Lower leg skin (tissue), 4 donors: ENCODE measurements at regions not wholly inside any gene's neighbourhood (a gene's known extent, or its start where the extent isn't known, plus 50 kb on each side); places are given as distances from the start of the nearest gene placed in this dataset.
"Not testable (repeated sequence)": the region's sequence is repeated elsewhere in the genome, so short reads cannot be mapped to it uniquely, and the experiment has no call there.

Experiments
- DNase-seq, 2 donors: peaks; one replicate each; pipeline ENCODE4 v3.0.0-alpha.2; 2019; ENCODE audit warnings: low spot score in 2 of 2
- H3K4me3 ChIP-seq: fragments of 200-600 bp; sonication (generic); 2 replicates; pipeline ENCODE4 v1.5.1; 2017; ENCODE audit warnings: mild to moderate bottlenecking, low read depth; ENCODE audit not compliant: poor library complexity, severe bottlenecking
- CTCF ChIP-seq, 3 donors: fragments of 450-650 bp; IDR thresholded peaks; one replicate each; pipeline ENCODE4 v1.5.1; 2016; ENCODE audit warnings: antibody characterized with exemption in 3 of 3, mild to moderate bottlenecking in 3 of 3, moderate library complexity in 2 of 3
- POLR2A ChIP-seq, 2 donors: fragments of 450-650 bp; IDR thresholded peaks; one replicate each; pipeline ENCODE4 v1.6.1; 2016 to 2017; ENCODE audit warnings: antibody characterized with exemption in 2 of 2, mild to moderate bottlenecking in 1 of 2, moderate library complexity in 1 of 2
- WGBS, 2 donors: methylation state at CpG; one replicate each; pipeline ENCODE4 v1.1.5; 2018; 5-methylcytosine and 5-hydroxymethylcytosine counted together
- intact Hi-C: fragments of 100-400 bp; cut with DNase I; formaldehyde crosslinking; loops from one replicate; pipeline ENCODE4 v1.15.0; 2023; ENCODE audit warnings: low total_unique reads

DNA sequence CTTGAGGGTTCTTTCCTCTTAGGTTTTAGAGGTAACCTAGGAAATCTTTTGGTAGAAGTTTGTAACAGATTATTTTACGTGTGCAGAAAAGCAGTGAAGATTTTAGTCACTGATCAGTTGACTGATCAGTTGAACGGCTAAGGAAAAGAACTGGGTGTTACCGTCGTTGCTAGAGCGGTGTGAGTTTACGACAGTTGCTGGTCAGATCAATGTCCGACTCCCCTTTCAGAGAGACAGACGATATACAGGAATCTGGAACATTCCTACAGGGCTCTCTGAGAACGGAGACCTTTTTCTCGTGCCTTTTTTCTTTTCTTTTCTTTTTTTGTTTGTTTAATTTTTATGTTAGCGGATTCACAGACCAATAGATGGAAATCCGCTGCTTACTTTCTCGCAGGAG lies 132.1 kb upstream of the ZNF184 start:
- 3 to 5% methylated on average over 13 of the region's 13 CpGs for WGBS, 2 donors
- no peak overlapping the region for H3K4me3 ChIP-seq
- intact Hi-C loops = no loop called here
- DNase-seq = no peak
- no peak for TF ChIP-seq CTCF (IDR thresholded peaks at IDR 0.05)
- no peak for TF ChIP-seq POLR2A (IDR thresholded peaks at IDR 0.05)

- intact Hi-C loops = no loop called here
- TF ChIP-seq POLR2A (IDR thresholded peaks at IDR 0.05) = no peak
- no peak overlapping the region for H3K4me3 ChIP-seq
- no peak for DNase-seq
- 14 to 18% methylated on average over 23 of the region's 23 CpGs for WGBS, 2 donors
Measured at GRCh38 chr6:27601668-27602254, 128.9 kb upstream of the ZNF184 start.

DNA sequence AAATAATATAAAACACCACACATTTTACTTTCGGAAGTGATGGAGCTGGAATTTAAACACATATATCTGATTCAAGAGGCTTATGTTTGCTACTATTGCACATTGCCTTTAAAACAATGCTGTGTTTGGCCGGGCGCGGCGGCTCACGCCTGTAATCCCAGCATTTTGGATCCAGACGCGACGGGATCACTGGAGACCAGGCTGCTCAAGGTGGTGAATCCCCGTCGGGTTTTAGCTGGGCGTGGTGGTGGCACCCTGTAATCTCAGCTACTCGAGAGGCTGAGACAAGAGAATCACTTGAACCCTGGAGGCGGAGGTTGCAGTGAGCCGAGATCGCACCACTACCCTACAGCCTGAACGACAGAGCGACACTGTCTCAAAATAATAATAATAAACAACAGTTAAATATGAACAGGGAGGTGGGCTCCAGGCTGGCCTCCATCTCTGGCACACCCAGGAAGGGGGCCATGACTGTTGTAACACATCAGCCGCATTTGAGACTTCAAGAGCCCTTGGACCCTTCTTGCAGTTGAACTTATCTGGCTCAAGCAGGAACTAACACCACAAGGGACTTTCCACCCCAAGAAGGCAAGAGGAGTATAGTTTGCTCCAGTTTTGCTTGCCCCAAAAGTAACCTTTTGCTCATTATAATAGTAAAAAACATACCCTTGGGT lies 127.1 kb upstream of the ZNF184 start:
- TF ChIP-seq CTCF (IDR thresholded peaks at IDR 0.05) (no peak), POLR2A (IDR thresholded peaks at IDR 0.05) (no peak)
- intact Hi-C loops = no loop called here
- no peak overlapping the region for H3K4me3 ChIP-seq
- no peak for DNase-seq
- WGBS, 2 donors = 90 to 93% methylated on average over 19 of the region's 19 CpGs

- WGBS, 2 donors = 63 to 68% methylated on average over 13 of the region's 13 CpGs
- intact Hi-C loops = not testable (repeated sequence)
Measured at GRCh38 chr6:27597031-27597567, 124.2 kb upstream of the ZNF184 start.

DNA sequence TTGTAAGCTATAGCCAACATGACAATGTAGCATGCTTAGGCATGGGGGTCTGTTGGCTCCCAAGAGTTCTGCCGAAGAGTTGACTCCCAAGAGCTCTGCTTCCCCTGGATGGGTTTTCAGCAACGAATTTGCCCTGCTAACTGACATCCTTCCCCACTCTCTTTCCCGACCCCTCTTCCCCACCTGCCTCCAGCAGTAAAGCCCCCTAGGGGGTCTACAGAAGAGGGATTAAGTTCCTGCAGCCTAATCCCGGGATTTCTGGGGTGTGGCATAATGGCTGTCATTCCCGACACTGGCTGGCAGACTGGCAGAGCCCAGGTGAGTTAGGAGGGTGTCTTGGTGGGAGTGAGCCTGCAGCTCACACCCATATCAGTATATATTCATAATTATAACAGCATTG lies 121.0 kb upstream of the ZNF184 start:
- 14 to 16% methylated on average over 5 of the region's 5 CpGs for WGBS, 2 donors
- no peak for TF ChIP-seq CTCF (IDR thresholded peaks at IDR 0.05)
- no peak for TF ChIP-seq POLR2A (IDR thresholded peaks at IDR 0.05)
- no peak for DNase-seq
- H3K4me3 ChIP-seq = no peak overlapping the region
- intact Hi-C loops = no loop called here

More at GRCh38 chr6:27597031-27597567, 124.2 kb upstream of the ZNF184 start:
- H3K4me3 ChIP-seq, DNase-seq: not testable (repeated sequence)

DNA sequence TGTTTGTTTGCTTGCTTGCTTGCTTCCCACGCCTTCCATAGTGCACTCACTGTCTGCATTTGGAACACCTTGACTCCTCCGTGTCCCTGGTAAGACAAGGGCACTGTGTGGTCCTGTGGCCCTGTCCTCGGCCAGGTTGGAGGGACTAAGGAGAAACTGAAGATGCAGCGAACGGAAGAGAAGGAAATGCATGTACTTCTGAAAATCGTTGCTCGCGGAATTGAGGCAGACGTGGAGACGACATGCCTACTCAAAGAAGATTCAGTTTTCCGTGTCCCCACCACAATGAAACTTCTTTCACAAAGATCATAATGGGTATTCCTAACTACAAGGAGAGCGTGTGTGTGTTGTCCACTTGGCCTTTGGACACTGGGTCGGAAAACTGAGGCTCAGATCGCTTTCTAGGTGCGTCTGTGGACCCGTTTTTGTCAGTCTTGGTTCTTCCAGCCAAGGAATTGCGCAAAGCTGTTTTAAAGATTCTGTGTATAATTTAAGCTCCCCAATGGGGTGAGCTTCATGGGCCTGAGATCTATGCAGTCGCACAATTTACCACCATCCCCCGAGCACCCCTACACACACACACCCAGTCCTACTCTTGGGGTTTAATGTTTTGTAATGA lies 120.4 kb upstream of the ZNF184 start:
- DNase-seq = no peak
- 16% methylated on average over 19 of the region's 19 CpGs for WGBS, 2 donors
- intact Hi-C loops = no loop called here
- no peak for TF ChIP-seq POLR2A (IDR thresholded peaks at IDR 0.05)
- TF ChIP-seq CTCF (IDR thresholded peaks at IDR 0.05) = no peak
- H3K4me3 ChIP-seq = no peak overlapping the region
